ENCODE measurements at regions not wholly inside any gene's neighbourhood (a gene's known extent, or its start where the extent isn't known, plus 50 kb on each side); places are given as distances from the start of the nearest gene placed in this dataset.

- no peak overlapping the region for H3K4me3 ChIP-seq (ENCODE audit: low read length)
- no peak for TF ChIP-seq EZH2phosphoT487 (IDR thresholded peaks at IDR 0.05; ENCODE audit: low read length)
- TF ChIP-seq EZH2 (optimal IDR thresholded peaks at IDR 0.05; ENCODE audit: low read depth, low read length): no peak
- TF ChIP-seq CTCF (IDR thresholded peaks at IDR 0.05; ENCODE audit: low read length): no peak
- H4K20me1 ChIP-seq (ENCODE audit: insufficient read depth, low read length): no peaks in the 10 kb centered on the region
- DNase-seq: no peak
- no peaks in the 10 kb centered on the region for H3K27me3 ChIP-seq (replicated peaks; ENCODE audit: insufficient read depth, low read length)
- no peaks in the 10 kb centered on the region for H3F3A ChIP-seq (ENCODE audit: insufficient read depth, low read length)
- no peak overlapping the region for H3K9ac ChIP-seq (ENCODE audit: low read length)
- no peak overlapping the region for H3K27ac ChIP-seq (ENCODE audit: low read length)
- H3K79me2 ChIP-seq (ENCODE audit: low read length): no peaks in the 10 kb centered on the region
- H2AFZ ChIP-seq (ENCODE audit: low read length): no peak overlapping the region
- H3K9me3 ChIP-seq (replicated peaks; ENCODE audit: insufficient read depth, low read length): no peaks in the 10 kb centered on the region
- no peaks in the 10 kb centered on the region for H3K36me3 ChIP-seq (replicated peaks; ENCODE audit: insufficient read depth, low read length)
- H3K4me2 ChIP-seq (ENCODE audit: low read depth, low read length): no peak overlapping the region
- H3K9me2 ChIP-seq (replicated peaks; ENCODE audit: insufficient read depth, low read length): no peaks in the 10 kb centered on the region
- no peaks in the 10 kb centered on the region for H3K4me1 ChIP-seq (ENCODE audit: low read length)
Measured at GRCh38 chr15:66982250-66982649, 83.2 kb upstream of the SMAD3 start.

GRCh38 chr15:66982816-66983215 lies 82.6 kb upstream of the SMAD3 start:
- H2AFZ ChIP-seq (ENCODE audit: low read length): no peak overlapping the region
- no peak overlapping the region for H3K9ac ChIP-seq (ENCODE audit: low read length)
- TF ChIP-seq EZH2phosphoT487 (IDR thresholded peaks at IDR 0.05; ENCODE audit: low read length) (no peak), EZH2 (optimal IDR thresholded peaks at IDR 0.05; ENCODE audit: low read depth, low read length) (no peak), CTCF (IDR thresholded peaks at IDR 0.05; ENCODE audit: low read length) (no peak)
- no peaks in the 10 kb centered on the region for H3K4me1 ChIP-seq (ENCODE audit: low read length)
- no peaks in the 10 kb centered on the region for H3K36me3 ChIP-seq (replicated peaks; ENCODE audit: insufficient read depth, low read length)
- H3K4me3 ChIP-seq (ENCODE audit: low read length): no peak overlapping the region
- no peaks in the 10 kb centered on the region for H3K9me2 ChIP-seq (replicated peaks; ENCODE audit: insufficient read depth, low read length)
- H3K9me3 ChIP-seq (replicated peaks; ENCODE audit: insufficient read depth, low read length): no peaks in the 10 kb centered on the region
- no peak overlapping the region for H3K4me2 ChIP-seq (ENCODE audit: low read depth, low read length)
- no peak overlapping the region for H3K27ac ChIP-seq (ENCODE audit: low read length)
- no peak for DNase-seq
- H3F3A ChIP-seq (ENCODE audit: insufficient read depth, low read length): no peaks in the 10 kb centered on the region
- H3K79me2 ChIP-seq (ENCODE audit: low read length): no peaks in the 10 kb centered on the region
- H3K27me3 ChIP-seq (replicated peaks; ENCODE audit: insufficient read depth, low read length): no peaks in the 10 kb centered on the region
- no peaks in the 10 kb centered on the region for H4K20me1 ChIP-seq (ENCODE audit: insufficient read depth, low read length)

- no peaks in the 10 kb centered on the region for H3K4me1 ChIP-seq (ENCODE audit: low read length)
- no peaks in the 10 kb centered on the region for H4K20me1 ChIP-seq (ENCODE audit: insufficient read depth, low read length)
- no peak overlapping the region for H3K9ac ChIP-seq (ENCODE audit: low read length)
- H3K27ac ChIP-seq (ENCODE audit: low read length): no peak overlapping the region
- H3K4me3 ChIP-seq (ENCODE audit: low read length): no peak overlapping the region
- no peaks in the 10 kb centered on the region for H3K79me2 ChIP-seq (ENCODE audit: low read length)
- H3K9me3 ChIP-seq (replicated peaks; ENCODE audit: insufficient read depth, low read length): no peaks in the 10 kb centered on the region
- no peak for DNase-seq
- H3F3A ChIP-seq (ENCODE audit: insufficient read depth, low read length): no peaks in the 10 kb centered on the region
- H2AFZ ChIP-seq (ENCODE audit: low read length): no peak overlapping the region
- H3K9me2 ChIP-seq (replicated peaks; ENCODE audit: insufficient read depth, low read length): no peaks in the 10 kb centered on the region
- no peaks in the 10 kb centered on the region for H3K36me3 ChIP-seq (replicated peaks; ENCODE audit: insufficient read depth, low read length)
- H3K27me3 ChIP-seq (replicated peaks; ENCODE audit: insufficient read depth, low read length): no peaks in the 10 kb centered on the region
- TF ChIP-seq CTCF (IDR thresholded peaks at IDR 0.05; ENCODE audit: low read length) (no peak), EZH2 (optimal IDR thresholded peaks at IDR 0.05; ENCODE audit: low read depth, low read length) (no peak), EZH2phosphoT487 (IDR thresholded peaks at IDR 0.05; ENCODE audit: low read length) (no peak)
- no peak overlapping the region for H3K4me2 ChIP-seq (ENCODE audit: low read depth, low read length)
Measured at GRCh38 chr15:66985653-66986052, 79.7 kb upstream of the SMAD3 start.

Measured in MM.1S (cell line).